Thoracic aorta (tissue), 2 donors: ENCODE measurements at regions not wholly inside any gene's neighbourhood (a gene's known extent, or its start where the extent isn't known, plus 50 kb on each side); places are given as distances from the start of the nearest gene placed in this dataset.
"Not testable (repeated sequence)": the region's sequence is repeated elsewhere in the genome, so short reads cannot be mapped to it uniquely, and the experiment has no call there.

Experiments
- ATAC-seq: fragments of 150-250 bp; one replicate; pipeline ENCODE4 v1.8.0; 2017; ENCODE audit warnings: low read depth; ENCODE audit not compliant: insufficient number of reproducible peaks, low FRiP score
- DNase-seq: peaks from one replicate; pipeline ENCODE4 v3.0.0-alpha.2; 2020; ENCODE audit warnings: low spot score
- H3K27ac ChIP-seq, 2 donors: fragments of 200-600 bp; sonication (generic); 1 replicate in 1 of 2; 2 replicates in 1 of 2; pipeline ENCODE4 v1.5.1; 2016; ENCODE audit warnings: mild to moderate bottlenecking in 2 of 2, moderate library complexity in 2 of 2
- H3K27me3 ChIP-seq: fragments of 200-600 bp; sonication (generic); replicated peaks from 2 replicates; pipeline ENCODE4 v1.6.0; 2016; ENCODE audit warnings: mild to moderate bottlenecking; ENCODE audit not compliant: insufficient read depth
- H3K36me3 ChIP-seq: fragments of 200-600 bp; sonication (generic); one replicate; pipeline ENCODE4 v1.5.1; 2016
- H3K4me1 ChIP-seq, 2 donors: fragments of 200-600 bp; sonication (generic); 1 replicate in 1 of 2; 2 replicates in 1 of 2; pipeline versions ENCODE4 v1.5.1 to v1.6.0; 2016; ENCODE audit warnings: low read depth in 2 of 2, mild to moderate bottlenecking in 1 of 2; ENCODE audit not compliant: control insufficient read depth in 1 of 2
- H3K4me3 ChIP-seq: fragments of 200-600 bp; sonication (generic); 2 replicates; pipeline ENCODE4 v1.5.1; 2016; ENCODE audit warnings: mild to moderate bottlenecking
- H3K9me3 ChIP-seq: fragments of 200-600 bp; sonication (generic); 2 replicates; pipeline ENCODE4 v1.5.1; 2016
- TF ChIP-seq, protein P1 (sequence below): fragments of 200-600 bp; sonication (generic); IDR thresholded peaks from one replicate; pipeline ENCODE4 v1.5.1; 2019; ENCODE audit warnings: antibody characterized with exemption

GRCh38 chr4:124121461-124121971, 591.0 kb downstream of the ANKRD50 start:
- Histone ChIP-seq H3K9me3 (no peaks in the 10 kb centered on the region), H3K4me3 (no peak overlapping the region), H3K4me1 (peaks cover 0 to 8% of the 10 kb centered on the region in 2 donors), H3K27me3 (no peaks in the 10 kb centered on the region), H3K27ac (no peak overlapping the region), H3K36me3 (no peaks in the 10 kb centered on the region)
- ATAC-seq (no peak), DNase-seq (no peak)
- TF ChIP-seq, protein P1, sequence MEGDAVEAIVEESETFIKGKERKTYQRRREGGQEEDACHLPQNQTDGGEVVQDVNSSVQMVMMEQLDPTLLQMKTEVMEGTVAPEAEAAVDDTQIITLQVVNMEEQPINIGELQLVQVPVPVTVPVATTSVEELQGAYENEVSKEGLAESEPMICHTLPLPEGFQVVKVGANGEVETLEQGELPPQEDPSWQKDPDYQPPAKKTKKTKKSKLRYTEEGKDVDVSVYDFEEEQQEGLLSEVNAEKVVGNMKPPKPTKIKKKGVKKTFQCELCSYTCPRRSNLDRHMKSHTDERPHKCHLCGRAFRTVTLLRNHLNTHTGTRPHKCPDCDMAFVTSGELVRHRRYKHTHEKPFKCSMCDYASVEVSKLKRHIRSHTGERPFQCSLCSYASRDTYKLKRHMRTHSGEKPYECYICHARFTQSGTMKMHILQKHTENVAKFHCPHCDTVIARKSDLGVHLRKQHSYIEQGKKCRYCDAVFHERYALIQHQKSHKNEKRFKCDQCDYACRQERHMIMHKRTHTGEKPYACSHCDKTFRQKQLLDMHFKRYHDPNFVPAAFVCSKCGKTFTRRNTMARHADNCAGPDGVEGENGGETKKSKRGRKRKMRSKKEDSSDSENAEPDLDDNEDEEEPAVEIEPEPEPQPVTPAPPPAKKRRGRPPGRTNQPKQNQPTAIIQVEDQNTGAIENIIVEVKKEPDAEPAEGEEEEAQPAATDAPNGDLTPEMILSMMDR = no peak

GRCh38 chr4:124123181-124123580, 589.4 kb downstream of the ANKRD50 start:
- Histone ChIP-seq H3K36me3 (no peaks in the 10 kb centered on the region), H3K4me1 (peaks cover 0 to 8% of the 10 kb centered on the region in 2 donors), H3K27ac (no peak overlapping the region), H3K4me3 (no peak overlapping the region), H3K27me3 (no peaks in the 10 kb centered on the region), H3K9me3 (no peaks in the 10 kb centered on the region)
- DNase-seq = no peak
- TF ChIP-seq, protein P1 = no peak
- ATAC-seq = no peak

- Histone ChIP-seq H3K36me3 (no peaks in the 10 kb centered on the region), H3K27me3 (no peaks in the 10 kb centered on the region), H3K9me3 (no peaks in the 10 kb centered on the region), H3K27ac (no peak overlapping the region), H3K4me1 (peaks cover 0 to 8% of the 10 kb centered on the region in 2 donors), H3K4me3 (no peak overlapping the region)
- DNase-seq (no peak), ATAC-seq (no peak)
- TF ChIP-seq, protein P1 = no peak
Observed at GRCh38 chr4:124123721-124124120, 588.8 kb downstream of the ANKRD50 start.

GRCh38 chr4:124131324-124131723, 581.2 kb downstream of the ANKRD50 start:
- not testable (repeated sequence) for H3K36me3 ChIP-seq, H3K27me3 ChIP-seq, H3K9me3 ChIP-seq, H3K4me3 ChIP-seq, H3K27ac ChIP-seq, ATAC-seq, DNase-seq
- H3K4me1 ChIP-seq = peaks cover 8 to 16% of the 10 kb centered on the region in 2 donors

GRCh38 chr4:124132161-124132560, 580.4 kb downstream of the ANKRD50 start:
- TF ChIP-seq, protein P1 = no peak
- peaks cover 8 to 16% of the 10 kb centered on the region in 2 donors for H3K4me1 ChIP-seq

GRCh38 chr4:124133753-124134152, 578.8 kb downstream of the ANKRD50 start:
- Histone ChIP-seq H3K4me3 (no peak overlapping the region), H3K9me3 (no peaks in the 10 kb centered on the region), H3K27ac (no peak overlapping the region), H3K27me3 (no peaks in the 10 kb centered on the region), H3K4me1 (peaks cover 8 to 16% of the 10 kb centered on the region in 2 donors), H3K36me3 (no peaks in the 10 kb centered on the region)
- TF ChIP-seq, protein P1 = no peak
- DNase-seq (no peak), ATAC-seq (no peak)

More at GRCh38 chr4:124132161-124132560, 580.4 kb downstream of the ANKRD50 start:
- H3K27me3 ChIP-seq = no peaks in the 10 kb centered on the region
- H3K27ac ChIP-seq = no peak overlapping the region
- ATAC-seq (no peak), DNase-seq (no peak)
- no peak overlapping the region for H3K4me3 ChIP-seq
- no peaks in the 10 kb centered on the region for H3K36me3 ChIP-seq
- no peaks in the 10 kb centered on the region for H3K9me3 ChIP-seq
